ENCODE measurements at regions not wholly inside any gene's neighbourhood (a gene's known extent, or its start where the extent isn't known, plus 50 kb on each side); places are given as distances from the start of the nearest gene placed in this dataset.

DNA sequence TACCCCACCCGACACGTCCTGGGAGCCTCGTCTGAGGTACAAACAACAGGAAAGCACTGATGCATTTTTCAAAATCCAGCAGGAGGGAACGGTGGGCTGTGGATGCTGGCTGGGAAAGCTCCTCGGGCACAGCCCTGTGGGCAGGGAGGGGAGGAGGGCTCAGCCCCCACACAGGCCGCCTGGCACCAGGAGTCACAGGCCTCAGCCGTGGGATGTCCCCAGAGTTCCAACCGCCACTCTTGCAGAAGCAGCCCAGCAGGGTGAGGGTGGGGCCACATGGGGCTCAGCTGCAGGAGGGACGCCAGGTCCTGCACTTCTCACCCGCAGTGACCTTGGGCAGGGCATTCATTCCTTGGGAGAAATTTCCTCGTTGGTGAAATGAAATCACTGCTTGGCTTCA is 274.6 kb downstream of the BRD1 start (continued):
- TF ChIP-seq ZNF251 (CRISPR knock-in tag; IDR thresholded peaks at IDR 0.05) (no peak), CENPX (CRISPR knock-in tag; IDR thresholded peaks at IDR 0.05) (no peak), KDM2A (CRISPR knock-in tag; IDR thresholded peaks at IDR 0.05; ENCODE audit: borderline replicate concordance, low read depth) (no peak), NAIF1 (CRISPR knock-in tag; IDR thresholded peaks at IDR 0.05; ENCODE audit: borderline replicate concordance) (no peak), CEBPG (CRISPR knock-in tag; IDR thresholded peaks at IDR 0.05) (no peak)
- TF ChIP-seq, protein P1, sequence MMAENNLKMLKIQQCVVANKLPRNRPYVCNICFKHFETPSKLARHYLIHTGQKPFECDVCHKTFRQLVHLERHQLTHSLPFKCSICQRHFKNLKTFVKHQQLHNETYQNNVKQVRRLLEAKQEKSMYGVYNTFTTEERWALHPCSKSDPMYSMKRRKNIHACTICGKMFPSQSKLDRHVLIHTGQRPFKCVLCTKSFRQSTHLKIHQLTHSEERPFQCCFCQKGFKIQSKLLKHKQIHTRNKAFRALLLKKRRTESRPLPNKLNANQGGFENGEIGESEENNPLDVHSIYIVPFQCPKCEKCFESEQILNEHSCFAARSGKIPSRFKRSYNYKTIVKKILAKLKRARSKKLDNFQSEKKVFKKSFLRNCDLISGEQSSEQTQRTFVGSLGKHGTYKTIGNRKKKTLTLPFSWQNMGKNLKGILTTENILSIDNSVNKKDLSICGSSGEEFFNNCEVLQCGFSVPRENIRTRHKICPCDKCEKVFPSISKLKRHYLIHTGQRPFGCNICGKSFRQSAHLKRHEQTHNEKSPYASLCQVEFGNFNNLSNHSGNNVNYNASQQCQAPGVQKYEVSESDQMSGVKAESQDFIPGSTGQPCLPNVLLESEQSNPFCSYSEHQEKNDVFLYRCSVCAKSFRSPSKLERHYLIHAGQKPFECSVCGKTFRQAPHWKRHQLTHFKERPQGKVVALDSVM (CRISPR knock-in tag; IDR thresholded peaks at IDR 0.05): no peak
- TF ChIP-seq, protein P2, sequence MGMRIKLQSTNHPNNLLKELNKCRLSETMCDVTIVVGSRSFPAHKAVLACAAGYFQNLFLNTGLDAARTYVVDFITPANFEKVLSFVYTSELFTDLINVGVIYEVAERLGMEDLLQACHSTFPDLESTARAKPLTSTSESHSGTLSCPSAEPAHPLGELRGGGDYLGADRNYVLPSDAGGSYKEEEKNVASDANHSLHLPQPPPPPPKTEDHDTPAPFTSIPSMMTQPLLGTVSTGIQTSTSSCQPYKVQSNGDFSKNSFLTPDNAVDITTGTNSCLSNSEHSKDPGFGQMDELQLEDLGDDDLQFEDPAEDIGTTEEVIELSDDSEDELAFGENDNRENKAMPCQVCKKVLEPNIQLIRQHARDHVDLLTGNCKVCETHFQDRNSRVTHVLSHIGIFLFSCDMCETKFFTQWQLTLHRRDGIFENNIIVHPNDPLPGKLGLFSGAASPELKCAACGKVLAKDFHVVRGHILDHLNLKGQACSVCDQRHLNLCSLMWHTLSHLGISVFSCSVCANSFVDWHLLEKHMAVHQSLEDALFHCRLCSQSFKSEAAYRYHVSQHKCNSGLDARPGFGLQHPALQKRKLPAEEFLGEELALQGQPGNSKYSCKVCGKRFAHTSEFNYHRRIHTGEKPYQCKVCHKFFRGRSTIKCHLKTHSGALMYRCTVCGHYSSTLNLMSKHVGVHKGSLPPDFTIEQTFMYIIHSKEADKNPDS (CRISPR knock-in tag; IDR thresholded peaks at IDR 0.05): no peak
- TF ChIP-seq, protein P3, sequence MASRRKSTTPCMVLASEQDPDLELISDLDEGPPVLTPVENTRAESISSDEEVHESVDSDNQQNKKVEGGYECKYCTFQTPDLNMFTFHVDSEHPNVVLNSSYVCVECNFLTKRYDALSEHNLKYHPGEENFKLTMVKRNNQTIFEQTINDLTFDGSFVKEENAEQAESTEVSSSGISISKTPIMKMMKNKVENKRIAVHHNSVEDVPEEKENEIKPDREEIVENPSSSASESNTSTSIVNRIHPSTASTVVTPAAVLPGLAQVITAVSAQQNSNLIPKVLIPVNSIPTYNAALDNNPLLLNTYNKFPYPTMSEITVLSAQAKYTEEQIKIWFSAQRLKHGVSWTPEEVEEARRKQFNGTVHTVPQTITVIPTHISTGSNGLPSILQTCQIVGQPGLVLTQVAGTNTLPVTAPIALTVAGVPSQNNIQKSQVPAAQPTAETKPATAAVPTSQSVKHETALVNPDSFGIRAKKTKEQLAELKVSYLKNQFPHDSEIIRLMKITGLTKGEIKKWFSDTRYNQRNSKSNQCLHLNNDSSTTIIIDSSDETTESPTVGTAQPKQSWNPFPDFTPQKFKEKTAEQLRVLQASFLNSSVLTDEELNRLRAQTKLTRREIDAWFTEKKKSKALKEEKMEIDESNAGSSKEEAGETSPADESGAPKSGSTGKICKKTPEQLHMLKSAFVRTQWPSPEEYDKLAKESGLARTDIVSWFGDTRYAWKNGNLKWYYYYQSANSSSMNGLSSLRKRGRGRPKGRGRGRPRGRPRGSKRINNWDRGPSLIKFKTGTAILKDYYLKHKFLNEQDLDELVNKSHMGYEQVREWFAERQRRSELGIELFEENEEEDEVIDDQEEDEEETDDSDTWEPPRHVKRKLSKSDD (CRISPR knock-in tag; IDR thresholded peaks at IDR 0.05; ENCODE audit: low read depth): no peak

Data from HepG2 (cell line).